MM.1S (cell line): ENCODE measurements at regions not wholly inside any gene's neighbourhood (a gene's known extent, or its start where the extent isn't known, plus 50 kb on each side); places are given as distances from the start of the nearest gene placed in this dataset.
A peak's percentile ranks its signal among the peaks of the same experiment; 100 is the strongest.

Experiments
- DNase-seq: peaks from one replicate; pipeline ENCODE4 v3.0.0-alpha.2; 2015
- H2AFZ ChIP-seq: fragments of 300-600 bp; sonication (generic); 2 replicates; pipeline ENCODE4 v1.6.0; 2016; ENCODE audit warnings: antibody characterized with exemption, low read length
- H3F3A ChIP-seq: fragments of 300-600 bp; sonication (generic); 2 replicates; pipeline ENCODE4 v1.6.1; 2016; ENCODE audit warnings: mild to moderate bottlenecking, antibody characterized with exemption, low read length, moderate library complexity, mixed read lengths; ENCODE audit not compliant: insufficient read depth
- H3K27ac ChIP-seq: fragments of 300-600 bp; sonication (generic); 2 replicates; pipeline ENCODE4 v1.5.1; 2016; ENCODE audit warnings: mild to moderate bottlenecking, low read length
- H3K27me3 ChIP-seq: fragments of 300-600 bp; sonication (generic); replicated peaks from 2 replicates; pipeline ENCODE4 v1.6.0; 2016; ENCODE audit warnings: low read length; ENCODE audit not compliant: insufficient read depth
- H3K36me3 ChIP-seq: fragments of 300-600 bp; sonication (generic); replicated peaks from 2 replicates; pipeline ENCODE4 v1.6.1; 2016; ENCODE audit warnings: mild to moderate bottlenecking, low read length, mixed read lengths; ENCODE audit not compliant: insufficient read depth
- H3K4me1 ChIP-seq: fragments of 300-600 bp; sonication (generic); 2 replicates; pipeline ENCODE4 v1.6.1; 2016; ENCODE audit warnings: low read length, mixed read lengths
- H3K4me2 ChIP-seq: fragments of 300-600 bp; sonication (generic); 2 replicates; pipeline ENCODE4 v1.6.0; 2016; ENCODE audit warnings: low read depth, low read length
- H3K4me3 ChIP-seq: fragments of 300-600 bp; sonication (generic); 2 replicates; pipeline ENCODE4 v1.5.1; 2016; ENCODE audit warnings: low read length, mixed read lengths
- H3K79me2 ChIP-seq: fragments of 300-600 bp; sonication (generic); 2 replicates; pipeline ENCODE4 v1.6.1; 2016; ENCODE audit warnings: mixed run types, low read length, mixed read lengths
- H3K9ac ChIP-seq: fragments of 300-600 bp; sonication (generic); 2 replicates; pipeline ENCODE4 v1.6.1; 2016; ENCODE audit warnings: low read length, mixed read lengths
- H3K9me2 ChIP-seq: fragments of 300-600 bp; sonication (generic); replicated peaks from 2 replicates; pipeline ENCODE4 v1.6.1; 2016; ENCODE audit warnings: mild to moderate bottlenecking, low read length, mixed read lengths; ENCODE audit not compliant: insufficient read depth
- H3K9me3 ChIP-seq: fragments of 300-600 bp; sonication (generic); replicated peaks from 2 replicates; pipeline ENCODE4 v1.6.1; 2016; ENCODE audit warnings: mild to moderate bottlenecking, low read length, mixed read lengths; ENCODE audit not compliant: insufficient read depth
- H4K20me1 ChIP-seq: fragments of 300-600 bp; sonication (generic); 2 replicates; pipeline ENCODE4 v1.6.1; 2016; ENCODE audit warnings: mild to moderate bottlenecking, low read length, moderate library complexity, mixed read lengths; ENCODE audit not compliant: insufficient read depth
- EZH2 ChIP-seq: fragments of 300-600 bp; sonication (generic); optimal IDR thresholded peaks from 2 replicates; pipeline ENCODE3; 2017; ENCODE audit warnings: low read depth, mild to moderate bottlenecking, antibody characterized with exemption, low read length, mixed read lengths
- EZH2phosphoT487 ChIP-seq: fragments of 300-600 bp; sonication (generic); IDR thresholded peaks from 2 replicates; pipeline ENCODE4 v1.6.1; 2018; ENCODE audit warnings: antibody characterized with exemption, low read length
- TF ChIP-seq, protein P1 (sequence below): fragments of 300-600 bp; sonication (generic); IDR thresholded peaks from 2 replicates; pipeline ENCODE4 v1.5.1; 2016; ENCODE audit warnings: antibody characterized with exemption, low read length, mixed read lengths

- Histone ChIP-seq H3K79me2 (no peaks in the 10 kb centered on the region), H3K9ac (no peak overlapping the region), H3F3A (no peaks in the 10 kb centered on the region), H3K27ac (no peak overlapping the region), H3K36me3 (no peaks in the 10 kb centered on the region), H2AFZ (no peak overlapping the region), H3K4me2 (no peak overlapping the region), H3K27me3 (no peaks in the 10 kb centered on the region), H3K4me3 (no peak overlapping the region), H3K9me2 (no peaks in the 10 kb centered on the region), H3K9me3 (no peaks in the 10 kb centered on the region), H3K4me1 (no peaks in the 10 kb centered on the region), H4K20me1 (no peaks in the 10 kb centered on the region)
- no peak for DNase-seq
- TF ChIP-seq EZH2 = no peak
- TF ChIP-seq, protein P1, sequence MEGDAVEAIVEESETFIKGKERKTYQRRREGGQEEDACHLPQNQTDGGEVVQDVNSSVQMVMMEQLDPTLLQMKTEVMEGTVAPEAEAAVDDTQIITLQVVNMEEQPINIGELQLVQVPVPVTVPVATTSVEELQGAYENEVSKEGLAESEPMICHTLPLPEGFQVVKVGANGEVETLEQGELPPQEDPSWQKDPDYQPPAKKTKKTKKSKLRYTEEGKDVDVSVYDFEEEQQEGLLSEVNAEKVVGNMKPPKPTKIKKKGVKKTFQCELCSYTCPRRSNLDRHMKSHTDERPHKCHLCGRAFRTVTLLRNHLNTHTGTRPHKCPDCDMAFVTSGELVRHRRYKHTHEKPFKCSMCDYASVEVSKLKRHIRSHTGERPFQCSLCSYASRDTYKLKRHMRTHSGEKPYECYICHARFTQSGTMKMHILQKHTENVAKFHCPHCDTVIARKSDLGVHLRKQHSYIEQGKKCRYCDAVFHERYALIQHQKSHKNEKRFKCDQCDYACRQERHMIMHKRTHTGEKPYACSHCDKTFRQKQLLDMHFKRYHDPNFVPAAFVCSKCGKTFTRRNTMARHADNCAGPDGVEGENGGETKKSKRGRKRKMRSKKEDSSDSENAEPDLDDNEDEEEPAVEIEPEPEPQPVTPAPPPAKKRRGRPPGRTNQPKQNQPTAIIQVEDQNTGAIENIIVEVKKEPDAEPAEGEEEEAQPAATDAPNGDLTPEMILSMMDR = no peak
- no peak for TF ChIP-seq EZH2phosphoT487
These were observed 73.6 kb upstream of the OBI1 start for GRCh38 chr13:78732445-78733017.

- H3K79me2 ChIP-seq = no peaks in the 10 kb centered on the region
- H3K27me3 ChIP-seq = no peaks in the 10 kb centered on the region
- H3K4me3 ChIP-seq = no peak overlapping the region
- no peak overlapping the region for H3K4me2 ChIP-seq
- H3K9me3 ChIP-seq = no peaks in the 10 kb centered on the region
- H3K36me3 ChIP-seq = no peaks in the 10 kb centered on the region
- no peak for TF ChIP-seq EZH2
- TF ChIP-seq EZH2phosphoT487 = no peak
- TF ChIP-seq, protein P1 = no peak
- peaks cover 3% of the 10 kb centered on the region; the same call in 1 of the 2 replicates for H3K4me1 ChIP-seq
- no peak overlapping the region for H3K9ac ChIP-seq
- H3K27ac ChIP-seq = no peak overlapping the region
- no peak for DNase-seq
- H4K20me1 ChIP-seq = no peaks in the 10 kb centered on the region
- H2AFZ ChIP-seq = no peak overlapping the region
- H3F3A ChIP-seq = no peaks in the 10 kb centered on the region
- H3K9me2 ChIP-seq = no peaks in the 10 kb centered on the region
These were observed 63.7 kb upstream of the OBI1 start for GRCh38 chr13:78722700-78723099.

- H3K27me3 ChIP-seq = no peaks in the 10 kb centered on the region
- no peaks in the 10 kb centered on the region for H3K79me2 ChIP-seq
- DNase-seq = peak; percentile 15
- H3F3A ChIP-seq = no peaks in the 10 kb centered on the region
- TF ChIP-seq EZH2 (no peak), EZH2phosphoT487 (no peak)
- TF ChIP-seq, protein P1 = no peak
- no peak overlapping the region; the same call in 1 of the 2 replicates for H3K4me2 ChIP-seq
- no peaks in the 10 kb centered on the region for H3K36me3 ChIP-seq
- H3K27ac ChIP-seq = no peak overlapping the region
- peaks cover 3% of the 10 kb centered on the region; the same call in 1 of the 2 replicates for H3K4me1 ChIP-seq
- no peak overlapping the region for H3K4me3 ChIP-seq
- no peaks in the 10 kb centered on the region for H3K9me2 ChIP-seq
- H3K9me3 ChIP-seq = no peaks in the 10 kb centered on the region
- H2AFZ ChIP-seq = no peak overlapping the region
- H3K9ac ChIP-seq = no peak overlapping the region
- no peaks in the 10 kb centered on the region for H4K20me1 ChIP-seq
These were observed 60.4 kb upstream of the OBI1 start for GRCh38 chr13:78719367-78719766.
